Chondrocyte (in vitro differentiated cells): ENCODE measurements at regions not wholly inside any gene's neighbourhood (a gene's known extent, or its start where the extent isn't known, plus 50 kb on each side); places are given as distances from the start of the nearest gene placed in this dataset.

Experiments
- DNase-seq: peaks from one replicate; pipeline ENCODE4 v3.0.0; 2021; ENCODE audit warnings: mixed read lengths, low spot score
- H3K27ac Mint-ChIP-seq: one replicate; pipeline ENCODE4 v1.8.0; 2021; ENCODE audit warnings: mild to moderate bottlenecking, moderate library complexity, mixed read lengths; ENCODE audit not compliant: unreplicated experiment
- H3K27me3 Mint-ChIP-seq: 2 replicates; pipeline ENCODE4 v1.8.0; 2021; ENCODE audit warnings: low read depth, mixed read lengths
- H3K36me3 Mint-ChIP-seq: 2 replicates; pipeline ENCODE4 v1.8.0; 2021; ENCODE audit warnings: low read depth, mixed read lengths
- H3K4me1 Mint-ChIP-seq: 2 replicates; pipeline ENCODE4 v1.8.0; 2021; ENCODE audit warnings: low read depth, mild to moderate bottlenecking, mixed read lengths
- H3K4me3 Mint-ChIP-seq: one replicate; pipeline ENCODE4 v1.8.0; 2021; ENCODE audit warnings: mild to moderate bottlenecking, moderate library complexity, mixed read lengths; ENCODE audit not compliant: unreplicated experiment
- H3K9me3 Mint-ChIP-seq: 2 replicates; pipeline ENCODE4 v1.8.0; 2021; ENCODE audit warnings: low read depth, mixed read lengths
- TF ChIP-seq, protein P1 (sequence below): fragments of 200-600 bp; sonication (generic); IDR thresholded peaks from 2 replicates; pipeline ENCODE4 v1.5.0; 2021; ENCODE audit warnings: antibody characterized with exemption, mild to moderate bottlenecking, moderate library complexity

DNA sequence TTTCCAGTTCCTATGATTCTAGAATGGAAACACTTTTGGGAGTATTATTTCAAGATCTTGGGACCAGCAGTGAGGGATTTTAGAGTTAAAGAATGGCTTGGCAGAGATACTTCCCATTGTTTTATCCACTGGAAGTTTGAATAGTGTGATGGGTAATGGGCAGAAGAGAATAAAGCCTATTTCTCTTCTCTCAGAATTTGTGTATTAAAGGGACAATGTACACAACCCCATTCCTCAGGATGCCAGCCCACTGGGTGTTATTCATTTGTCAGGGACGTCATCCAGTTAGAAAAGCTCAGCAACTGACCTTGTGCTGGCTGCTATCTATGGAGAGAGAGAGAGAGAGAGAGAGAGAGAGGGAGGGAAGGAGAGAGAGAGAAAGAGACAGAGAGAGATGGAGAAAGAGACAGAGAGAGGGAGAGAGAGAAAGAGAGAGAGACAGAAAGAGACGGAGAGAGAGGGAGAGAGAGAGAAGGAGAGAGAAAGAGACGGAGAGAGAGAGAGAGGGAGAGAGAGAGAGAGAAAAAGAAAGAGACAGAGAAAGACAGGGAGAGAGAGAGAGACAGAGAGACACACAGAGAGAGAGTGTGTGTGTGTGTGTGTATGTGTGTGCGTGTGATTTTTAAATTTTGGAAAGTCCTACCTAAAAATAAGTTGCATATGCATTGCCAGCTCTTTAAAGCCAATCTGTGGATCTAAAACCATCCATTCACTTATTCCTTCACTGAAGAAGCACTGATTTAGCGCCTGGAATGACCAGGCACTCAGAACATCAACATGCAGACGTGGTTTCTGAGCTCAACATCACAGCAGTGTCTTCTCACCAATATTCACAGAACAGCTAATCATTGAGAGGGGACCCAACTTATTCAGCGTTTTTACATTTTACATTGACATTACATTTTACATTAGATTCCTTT is 388.8 kb downstream of the THBS2 start:
- Mint-ChIP-seq H3K9me3 (no peaks in the 10 kb centered on the region), H3K27me3 (peaks cover 22% of the 10 kb centered on the region), H3K27ac (no peak overlapping the region), H3K4me3 (no peak overlapping the region), H3K4me1 (no peaks in the 10 kb centered on the region), H3K36me3 (no peaks in the 10 kb centered on the region)
- DNase-seq = no peak
- TF ChIP-seq, protein P1, sequence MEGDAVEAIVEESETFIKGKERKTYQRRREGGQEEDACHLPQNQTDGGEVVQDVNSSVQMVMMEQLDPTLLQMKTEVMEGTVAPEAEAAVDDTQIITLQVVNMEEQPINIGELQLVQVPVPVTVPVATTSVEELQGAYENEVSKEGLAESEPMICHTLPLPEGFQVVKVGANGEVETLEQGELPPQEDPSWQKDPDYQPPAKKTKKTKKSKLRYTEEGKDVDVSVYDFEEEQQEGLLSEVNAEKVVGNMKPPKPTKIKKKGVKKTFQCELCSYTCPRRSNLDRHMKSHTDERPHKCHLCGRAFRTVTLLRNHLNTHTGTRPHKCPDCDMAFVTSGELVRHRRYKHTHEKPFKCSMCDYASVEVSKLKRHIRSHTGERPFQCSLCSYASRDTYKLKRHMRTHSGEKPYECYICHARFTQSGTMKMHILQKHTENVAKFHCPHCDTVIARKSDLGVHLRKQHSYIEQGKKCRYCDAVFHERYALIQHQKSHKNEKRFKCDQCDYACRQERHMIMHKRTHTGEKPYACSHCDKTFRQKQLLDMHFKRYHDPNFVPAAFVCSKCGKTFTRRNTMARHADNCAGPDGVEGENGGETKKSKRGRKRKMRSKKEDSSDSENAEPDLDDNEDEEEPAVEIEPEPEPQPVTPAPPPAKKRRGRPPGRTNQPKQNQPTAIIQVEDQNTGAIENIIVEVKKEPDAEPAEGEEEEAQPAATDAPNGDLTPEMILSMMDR = no peak

DNA sequence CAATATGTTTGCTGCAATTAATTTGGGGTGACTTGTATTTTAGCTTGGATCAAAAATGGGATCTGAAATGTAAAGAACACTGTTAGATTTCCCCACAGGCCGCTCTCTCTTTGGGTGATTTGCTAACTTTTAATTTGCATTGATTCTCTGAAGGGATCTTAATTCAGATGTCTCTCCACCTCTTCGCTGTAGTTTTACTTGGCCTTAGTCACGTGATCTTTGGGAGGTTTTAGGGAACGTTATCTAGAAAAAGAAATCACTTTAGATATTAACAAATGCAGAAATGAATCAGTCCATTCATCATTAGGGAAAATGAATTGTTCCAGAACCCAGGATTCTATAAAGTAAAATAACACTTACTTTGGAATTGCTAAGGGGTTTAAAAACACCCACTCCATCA is 390.2 kb downstream of the THBS2 start:
- Mint-ChIP-seq H3K27ac (no peak overlapping the region), H3K27me3 (peaks cover 22% of the 10 kb centered on the region), H3K4me3 (no peak overlapping the region), H3K36me3 (no peaks in the 10 kb centered on the region), H3K4me1 (no peaks in the 10 kb centered on the region), H3K9me3 (no peaks in the 10 kb centered on the region)
- TF ChIP-seq, protein P1 = no peak
- no peak for DNase-seq

DNA sequence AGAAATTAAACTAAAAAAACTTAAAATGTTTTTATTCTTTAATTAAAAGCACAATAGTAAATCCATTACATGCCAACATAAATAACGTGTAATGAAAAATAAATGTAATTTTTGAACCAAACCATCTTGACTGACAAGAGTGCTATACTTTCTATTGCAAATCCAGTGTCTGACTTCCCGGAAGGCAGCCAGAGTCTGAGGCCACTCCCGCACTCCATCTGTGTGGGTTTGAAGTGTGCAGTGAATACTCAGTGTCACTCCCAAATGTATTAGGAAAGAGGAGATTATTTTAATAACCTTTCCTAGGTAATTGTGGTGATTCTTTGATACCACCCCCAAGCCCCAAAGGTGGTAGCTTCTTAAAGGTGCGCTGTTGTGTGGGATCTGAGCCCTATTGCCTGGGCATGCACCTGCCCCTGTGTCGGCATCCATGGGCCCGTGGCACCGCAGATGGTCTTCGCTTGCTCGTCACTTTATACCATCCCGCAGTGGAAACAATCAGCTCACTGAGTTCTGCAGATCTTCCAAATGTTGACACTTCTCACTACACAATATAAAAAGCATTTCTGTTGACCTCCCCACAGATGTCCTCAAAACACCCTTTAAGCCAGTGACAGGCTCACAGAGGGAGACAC is 391.2 kb downstream of the THBS2 start:
- H3K27ac Mint-ChIP-seq = no peak overlapping the region
- no peaks in the 10 kb centered on the region for H3K36me3 Mint-ChIP-seq
- H3K4me3 Mint-ChIP-seq = no peak overlapping the region
- no peak for DNase-seq
- peaks cover 22% of the 10 kb centered on the region for H3K27me3 Mint-ChIP-seq
- no peaks in the 10 kb centered on the region for H3K9me3 Mint-ChIP-seq
- TF ChIP-seq, protein P1 = no peak
- no peaks in the 10 kb centered on the region for H3K4me1 Mint-ChIP-seq

DNA sequence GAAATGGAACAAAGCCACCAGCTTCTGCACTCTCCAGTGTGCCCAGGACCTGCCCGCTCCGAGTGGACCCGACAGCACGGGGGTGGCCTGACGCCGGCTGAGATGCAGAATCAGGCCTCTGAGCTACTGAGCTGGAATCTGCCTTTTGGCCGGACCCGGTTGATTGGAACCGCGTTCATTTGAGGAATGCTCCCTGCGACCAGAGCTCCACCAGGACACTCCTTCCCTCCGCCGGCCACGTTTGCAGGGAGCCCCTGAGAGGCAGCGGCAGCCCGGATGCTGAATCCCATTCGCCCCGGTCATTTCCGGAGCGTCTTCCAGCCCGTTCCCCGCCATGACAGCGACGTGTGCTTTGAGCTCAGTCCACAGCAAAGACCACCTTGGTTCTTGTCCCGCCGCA is 392.7 kb downstream of the THBS2 start:
- no peak overlapping the region for H3K4me3 Mint-ChIP-seq
- H3K36me3 Mint-ChIP-seq = no peaks in the 10 kb centered on the region
- H3K27me3 Mint-ChIP-seq = peaks cover 24% of the 10 kb centered on the region
- H3K4me1 Mint-ChIP-seq = no peaks in the 10 kb centered on the region
- no peaks in the 10 kb centered on the region for H3K9me3 Mint-ChIP-seq
- TF ChIP-seq, protein P1 = no peak
- H3K27ac Mint-ChIP-seq = no peak overlapping the region
- DNase-seq = no peak

DNA sequence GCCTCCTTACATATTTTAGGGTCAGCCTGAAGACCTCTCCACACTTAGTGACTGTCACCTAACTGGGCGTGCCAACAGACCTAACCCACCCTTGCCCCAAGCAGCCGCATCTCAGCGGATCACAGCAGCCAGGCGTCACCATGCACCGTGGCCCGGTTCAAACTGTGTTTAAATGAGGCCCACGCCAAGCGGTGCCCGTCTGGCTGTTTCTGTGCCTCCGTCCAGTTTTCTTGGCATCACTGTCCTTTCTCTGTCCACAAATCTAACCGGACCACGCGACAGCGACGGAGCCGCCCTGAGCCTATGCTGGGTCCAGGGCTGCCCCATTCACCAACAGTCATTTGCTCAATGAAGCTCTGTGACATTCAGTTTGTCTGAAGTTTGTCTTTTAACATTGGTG is 393.3 kb downstream of the THBS2 start:
- H3K27ac Mint-ChIP-seq = no peak overlapping the region
- TF ChIP-seq, protein P1 = no peak
- H3K4me1 Mint-ChIP-seq = no peaks in the 10 kb centered on the region
- no peaks in the 10 kb centered on the region for H3K9me3 Mint-ChIP-seq
- DNase-seq = no peak
- H3K36me3 Mint-ChIP-seq = no peaks in the 10 kb centered on the region
- peaks cover 24% of the 10 kb centered on the region for H3K27me3 Mint-ChIP-seq
- H3K4me3 Mint-ChIP-seq = no peak overlapping the region
